Karpas-422 (cell line): ENCODE measurements at regions not wholly inside any gene's neighbourhood (a gene's known extent, or its start where the extent isn't known, plus 50 kb on each side); places are given as distances from the start of the nearest gene placed in this dataset.
"Not testable (repeated sequence)": the region's sequence is repeated elsewhere in the genome, so short reads cannot be mapped to it uniquely, and the experiment has no call there.

ENCODE experiments used
- DNase-seq: peaks from one replicate; pipeline ENCODE4 v3.0.0-alpha.2; 2015
- H2AFZ ChIP-seq: fragments of 200-600 bp; sonication (generic); 2 replicates; pipeline ENCODE4 v1.6.1; 2014; ENCODE audit warnings: antibody characterized with exemption, low read length, mixed read lengths
- H3K27ac ChIP-seq: fragments of 200-600 bp; sonication (generic); 2 replicates; pipeline ENCODE4 v1.5.1; 2014; ENCODE audit warnings: mild to moderate bottlenecking, low read length, moderate library complexity
- H3K27me3 ChIP-seq: fragments of 200-600 bp; sonication (generic); 2 replicates; pipeline ENCODE4 v1.6.1; 2014; ENCODE audit warnings: low read length, mixed read lengths
- H3K36me3 ChIP-seq: fragments of 200-600 bp; sonication (generic); 2 replicates; pipeline ENCODE4 v1.6.1; 2014; ENCODE audit warnings: low read length, mixed read lengths; ENCODE audit not compliant: insufficient read depth
- H3K4me1 ChIP-seq: fragments of 200-600 bp; sonication (generic); 2 replicates; pipeline ENCODE4 v1.6.1; 2014; ENCODE audit warnings: mild to moderate bottlenecking, low read length, mixed read lengths
- H3K4me2 ChIP-seq: fragments of 200-600 bp; sonication (generic); 2 replicates; pipeline ENCODE4 v1.6.1; 2014; ENCODE audit warnings: low read length, low read depth, mild to moderate bottlenecking; ENCODE audit not compliant: poor library complexity, severe bottlenecking
- H3K4me3 ChIP-seq: fragments of 200-600 bp; sonication (generic); 2 replicates; pipeline ENCODE4 v1.5.1; 2014; ENCODE audit warnings: mild to moderate bottlenecking, antibody characterized with exemption, low read length, mixed read lengths
- H3K79me2 ChIP-seq: fragments of 200-600 bp; sonication (generic); 2 replicates; pipeline ENCODE4 v1.6.1; 2014; ENCODE audit warnings: mild to moderate bottlenecking, low read length, mixed read lengths
- H3K9ac ChIP-seq: fragments of 200-600 bp; sonication (generic); 2 replicates; pipeline ENCODE4 v1.6.0; 2014; ENCODE audit warnings: low read length
- H3K9me2 ChIP-seq: fragments of 200-600 bp; sonication (generic), shearing (Covaris generic); replicated peaks from 2 replicates; pipeline ENCODE4 v1.6.0; 2014; ENCODE audit warnings: mild to moderate bottlenecking, low read length, moderate library complexity; ENCODE audit not compliant: insufficient read depth
- H3K9me3 ChIP-seq: fragments of 300-700, 200-600 bp; sonication (generic); 2 replicates; pipeline ENCODE4 v1.6.1; 2014; ENCODE audit warnings: low read length, mixed read lengths
- H4K20me1 ChIP-seq: fragments of 200-600 bp; sonication (generic); 2 replicates; pipeline ENCODE4 v1.6.1; 2014; ENCODE audit warnings: mild to moderate bottlenecking, antibody characterized with exemption, low read length, low read depth; ENCODE audit not compliant: insufficient read depth

DNA sequence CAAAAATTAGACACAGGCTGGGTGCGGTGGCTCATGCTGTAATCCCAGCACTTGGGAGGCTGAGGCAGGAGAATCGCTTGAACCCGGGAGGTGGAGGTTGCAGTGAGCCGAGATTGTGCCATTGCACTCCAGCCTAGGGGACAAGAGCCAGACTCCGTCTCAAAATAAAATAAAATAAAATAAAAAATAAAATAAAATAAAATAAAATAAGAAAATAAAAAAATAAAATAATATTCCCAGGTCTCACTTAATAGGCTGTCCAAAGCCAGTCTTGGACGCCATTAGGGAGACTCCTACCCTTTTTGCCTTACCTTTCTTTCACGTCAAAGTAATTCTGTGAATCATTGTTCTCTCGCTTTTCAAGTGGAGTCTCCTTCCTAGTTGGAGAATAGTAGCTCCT, 172.3 kb downstream of the OR2B2 start:
- H4K20me1 ChIP-seq = not testable (repeated sequence)

DNA sequence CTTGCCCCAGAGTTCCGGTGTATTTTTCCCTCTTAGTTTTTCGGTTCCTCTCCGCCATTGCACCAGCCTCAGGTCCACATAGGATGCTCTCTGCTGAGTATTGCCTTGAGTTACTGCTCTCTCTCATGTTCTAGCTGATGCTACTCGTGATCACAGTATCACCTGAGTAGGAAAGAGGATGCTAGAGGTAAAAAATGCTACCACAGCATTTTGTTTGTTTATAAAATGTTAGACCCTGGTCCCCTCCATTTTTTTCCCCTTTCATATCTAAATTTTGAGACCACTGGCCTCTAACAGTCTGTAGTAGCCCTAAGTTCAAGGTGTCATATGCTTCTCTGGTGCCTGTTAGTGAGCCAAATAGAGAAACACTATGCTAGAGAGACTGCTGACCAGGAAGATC, 175.5 kb downstream of the OR2B2 start:
- no peak overlapping the region for H3K4me3 ChIP-seq
- H2AFZ ChIP-seq = no peak overlapping the region
- no peaks in the 10 kb centered on the region for H3K9me3 ChIP-seq
- no peaks in the 10 kb centered on the region for H4K20me1 ChIP-seq
- no peak overlapping the region for H3K9ac ChIP-seq
- H3K36me3 ChIP-seq = no peaks in the 10 kb centered on the region
- no peak overlapping the region for H3K4me2 ChIP-seq
- no peak for DNase-seq
- no peaks in the 10 kb centered on the region for H3K79me2 ChIP-seq
- H3K27me3 ChIP-seq = no peaks in the 10 kb centered on the region
- no peak overlapping the region for H3K27ac ChIP-seq
- H3K4me1 ChIP-seq = no peaks in the 10 kb centered on the region
- no peaks in the 10 kb centered on the region for H3K9me2 ChIP-seq

More for the DNA sequence above, 172.3 kb downstream of the OR2B2 start:
- H3K79me2 ChIP-seq, H2AFZ ChIP-seq, H3K9ac ChIP-seq, H3K4me2 ChIP-seq, DNase-seq, H3K36me3 ChIP-seq, H3K9me3 ChIP-seq, H3K4me1 ChIP-seq, H3K4me3 ChIP-seq, H3K9me2 ChIP-seq, H3K27ac ChIP-seq, H3K27me3 ChIP-seq: not testable (repeated sequence)

DNA sequence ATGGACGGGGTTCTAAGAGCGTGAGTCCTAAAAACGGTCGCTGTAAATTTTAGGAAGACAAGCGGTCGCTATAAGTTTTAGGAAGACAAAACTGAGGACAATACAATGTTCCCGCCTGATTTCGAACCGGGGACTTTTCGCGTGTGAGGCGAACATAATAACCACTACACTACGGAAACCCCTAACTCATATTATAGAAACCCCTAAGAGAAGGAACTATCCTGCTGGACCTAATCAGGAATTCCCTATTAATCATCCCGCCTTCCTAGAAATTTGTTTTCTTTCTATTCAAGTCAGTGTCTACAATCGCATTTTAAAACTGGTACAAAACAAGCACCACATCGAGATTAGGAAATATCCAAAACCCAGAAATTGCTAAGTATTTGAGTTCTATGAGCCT, 183.8 kb downstream of the OR2B2 start:
- Histone ChIP-seq H3K27ac (no peak overlapping the region), H3K79me2 (no peaks in the 10 kb centered on the region), H3K27me3 (no peaks in the 10 kb centered on the region), H3K4me1 (no peaks in the 10 kb centered on the region), H2AFZ (no peak overlapping the region), H3K4me2 (no peak overlapping the region), H3K9ac (no peak overlapping the region), H4K20me1 (no peaks in the 10 kb centered on the region), H3K9me3 (no peaks in the 10 kb centered on the region), H3K36me3 (no peaks in the 10 kb centered on the region), H3K9me2 (no peaks in the 10 kb centered on the region), H3K4me3 (no peak overlapping the region)
- DNase-seq = no peak

DNA sequence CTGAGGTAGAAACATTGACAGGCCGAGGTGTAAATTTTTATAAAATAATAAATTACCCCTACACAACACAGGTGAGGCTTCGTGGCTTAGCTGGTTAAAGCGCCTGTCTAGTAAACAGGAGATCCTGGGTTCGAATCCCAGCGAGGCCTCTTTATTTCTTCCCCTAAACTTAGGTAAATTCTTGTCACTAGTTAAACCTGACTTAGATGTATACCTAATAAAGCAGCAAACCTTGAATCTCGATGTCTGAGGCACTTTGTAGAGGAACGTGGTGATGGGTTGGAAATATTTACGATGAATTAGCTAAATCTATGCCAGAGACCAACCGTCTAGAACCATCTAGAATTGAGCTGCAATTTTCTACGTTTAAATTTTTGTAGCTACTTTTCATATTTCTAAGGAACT, 185.6 kb downstream of the OR2B2 start:
- H3K4me2 ChIP-seq = no peak overlapping the region
- no peaks in the 10 kb centered on the region for H3K36me3 ChIP-seq
- no peak overlapping the region for H3K4me3 ChIP-seq
- no peaks in the 10 kb centered on the region for H4K20me1 ChIP-seq
- H3K79me2 ChIP-seq = no peaks in the 10 kb centered on the region
- no peaks in the 10 kb centered on the region for H3K4me1 ChIP-seq
- H3K9ac ChIP-seq = no peak overlapping the region
- peak; percentile 62 for DNase-seq
- H3K27ac ChIP-seq = no peak overlapping the region
- H3K9me2 ChIP-seq = no peaks in the 10 kb centered on the region
- H2AFZ ChIP-seq = no peak overlapping the region
- H3K27me3 ChIP-seq = no peaks in the 10 kb centered on the region
- H3K9me3 ChIP-seq = no peaks in the 10 kb centered on the region

DNA sequence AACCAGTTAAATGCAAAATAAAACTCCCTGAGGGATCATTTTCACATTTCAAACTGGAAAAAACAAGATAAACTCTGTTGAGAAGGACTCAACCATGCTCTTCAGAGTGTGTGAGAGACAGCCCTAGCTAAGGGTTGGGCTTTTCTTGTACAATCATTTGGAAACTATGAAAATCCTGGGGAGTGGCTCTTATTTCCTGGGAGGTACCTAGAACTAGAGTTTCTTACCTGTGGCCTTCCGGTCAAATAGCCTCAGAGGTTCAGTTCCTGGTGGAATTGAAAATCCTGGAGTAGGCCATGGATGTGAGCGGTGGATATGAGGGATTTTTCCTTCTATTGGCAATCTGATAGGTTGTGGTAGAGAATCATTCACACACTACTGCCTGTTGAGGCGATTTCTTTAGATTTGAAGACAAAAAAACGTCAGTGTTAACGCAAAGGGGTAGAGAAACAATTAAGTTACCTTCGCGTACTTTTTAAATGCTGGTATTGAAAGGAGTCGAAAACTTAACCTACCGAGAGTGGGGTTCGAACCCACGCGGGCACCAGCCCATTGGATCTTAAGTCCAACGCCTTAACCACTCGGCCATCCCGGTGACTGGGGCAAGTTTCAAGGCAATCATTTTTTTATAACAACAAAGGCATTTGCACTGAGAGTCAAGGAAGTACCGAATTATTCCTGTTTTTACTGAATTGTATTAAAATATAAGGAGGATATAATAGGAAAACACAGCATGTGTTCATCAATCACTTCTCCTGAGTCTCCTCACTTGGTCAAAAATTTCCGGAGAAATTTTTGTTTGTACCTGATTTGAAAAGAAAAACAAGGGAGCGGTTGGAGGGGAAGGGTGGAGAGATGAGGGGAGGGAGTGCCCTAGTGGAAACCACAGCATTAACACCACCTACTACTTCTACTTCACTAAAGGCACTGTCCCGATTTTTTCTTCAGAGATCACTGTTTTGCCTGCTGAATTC, 191.3 kb downstream of the OR2B2 start:
- no peaks in the 10 kb centered on the region for H3K79me2 ChIP-seq
- no peak overlapping the region for H3K27ac ChIP-seq
- no peaks in the 10 kb centered on the region for H3K4me1 ChIP-seq
- no peak overlapping the region for H3K4me3 ChIP-seq
- no peaks in the 10 kb centered on the region for H3K36me3 ChIP-seq
- no peaks in the 10 kb centered on the region for H3K9me3 ChIP-seq
- no peaks in the 10 kb centered on the region for H3K9me2 ChIP-seq
- H2AFZ ChIP-seq = no peak overlapping the region
- H3K4me2 ChIP-seq = no peak overlapping the region
- H3K27me3 ChIP-seq = no peaks in the 10 kb centered on the region
- no peak for DNase-seq
- no peaks in the 10 kb centered on the region for H4K20me1 ChIP-seq
- no peak overlapping the region for H3K9ac ChIP-seq

DNA sequence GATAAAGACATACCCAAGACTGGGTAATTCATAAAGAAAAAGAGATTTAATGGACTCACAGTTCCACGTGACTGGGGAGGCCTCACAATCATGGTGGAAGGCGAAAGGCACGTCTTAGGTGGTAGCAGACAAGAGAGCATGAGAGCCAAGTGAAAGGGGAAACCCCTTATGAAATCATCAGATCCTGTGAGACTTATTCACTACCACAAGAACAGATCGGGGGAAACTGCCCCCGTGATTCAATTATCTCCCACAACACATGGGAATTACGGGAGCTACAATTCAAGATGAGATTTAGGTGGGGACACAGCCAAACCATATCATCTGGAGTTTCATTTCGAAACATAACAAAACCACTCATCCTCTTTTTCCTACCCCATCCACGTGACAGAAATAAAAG, 193.2 kb downstream of the OR2B2 start:
- H3K4me3 ChIP-seq, H2AFZ ChIP-seq, H3K36me3 ChIP-seq, H3K9me3 ChIP-seq, H3K4me2 ChIP-seq, H3K9ac ChIP-seq, H3K9me2 ChIP-seq, H3K27me3 ChIP-seq, DNase-seq, H3K4me1 ChIP-seq, H3K79me2 ChIP-seq, H4K20me1 ChIP-seq, H3K27ac ChIP-seq: not testable (repeated sequence)

DNA sequence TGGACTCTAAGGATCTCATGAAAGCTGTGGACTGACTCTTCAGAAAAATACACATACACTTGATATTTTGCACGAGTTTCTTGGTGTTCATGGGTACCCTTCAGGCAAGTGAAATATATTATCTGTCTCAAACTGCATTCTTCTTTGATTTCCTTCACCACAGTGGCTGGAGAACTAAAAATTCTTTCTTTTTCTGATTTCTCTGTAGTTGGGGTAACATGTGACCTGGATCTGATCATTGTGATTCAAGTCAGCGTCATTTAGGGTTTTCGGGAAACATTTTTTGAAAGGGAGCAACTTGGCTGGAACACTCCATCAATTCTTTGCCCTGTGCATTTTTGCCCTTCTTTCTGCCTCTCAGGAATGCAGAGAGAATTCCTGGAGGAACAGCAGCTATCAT, 205.8 kb downstream of the OR2B2 start:
- Histone ChIP-seq H3K9ac (no peak overlapping the region), H3K9me3 (no peaks in the 10 kb centered on the region), H3K4me3 (no peak overlapping the region), H3K27ac (no peak overlapping the region), H3K4me2 (no peak overlapping the region), H3K79me2 (no peaks in the 10 kb centered on the region), H3K9me2 (no peaks in the 10 kb centered on the region), H2AFZ (no peak overlapping the region), H3K27me3 (no peaks in the 10 kb centered on the region), H4K20me1 (no peaks in the 10 kb centered on the region), H3K4me1 (no peaks in the 10 kb centered on the region), H3K36me3 (no peaks in the 10 kb centered on the region)
- no peak for DNase-seq

DNA sequence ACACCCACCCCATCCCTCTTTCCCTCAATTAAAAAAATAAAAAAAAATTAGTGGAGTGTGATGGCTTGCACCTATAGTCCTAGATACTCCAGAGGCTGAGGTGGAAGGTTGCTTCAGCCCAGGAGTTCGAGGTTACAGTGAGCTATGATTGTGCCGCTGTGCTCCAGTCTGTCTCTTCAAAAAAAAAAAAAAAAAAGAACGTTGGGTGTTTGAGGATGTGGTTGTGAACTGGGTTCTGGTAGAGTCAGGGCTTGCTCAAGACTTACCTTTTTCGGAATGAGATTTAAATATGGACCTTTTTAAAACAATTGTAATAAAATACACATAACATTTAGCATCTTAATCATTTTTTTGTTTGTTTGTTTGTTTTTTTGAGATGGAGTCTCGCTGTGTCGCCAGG, 211.9 kb downstream of the OR2B2 start:
- DNase-seq = no peak
- no peak overlapping the region for H3K4me3 ChIP-seq
- no peak overlapping the region for H3K27ac ChIP-seq
- no peak overlapping the region for H3K4me2 ChIP-seq
- no peak overlapping the region for H2AFZ ChIP-seq
- no peaks in the 10 kb centered on the region for H3K36me3 ChIP-seq
- H4K20me1 ChIP-seq = no peaks in the 10 kb centered on the region
- H3K9me2 ChIP-seq = no peaks in the 10 kb centered on the region
- no peaks in the 10 kb centered on the region for H3K27me3 ChIP-seq
- H3K79me2 ChIP-seq = no peaks in the 10 kb centered on the region
- H3K9ac ChIP-seq = no peak overlapping the region
- no peaks in the 10 kb centered on the region for H3K9me3 ChIP-seq
- H3K4me1 ChIP-seq = no peaks in the 10 kb centered on the region
